Peyer's patch (tissue), 4 donors: ENCODE measurements at regions not wholly inside any gene's neighbourhood (a gene's known extent, or its start where the extent isn't known, plus 50 kb on each side); places are given as distances from the start of the nearest gene placed in this dataset.

Experiments used
- DNase-seq, 3 donors: peaks; one replicate each; pipeline ENCODE4 v3.0.0-alpha.2; 2017 to 2019
- H3K27ac ChIP-seq, 4 donors: fragments of 200-600 bp; sonication (generic); one replicate each; pipeline ENCODE4 v1.5.1; 2016 to 2019
- H3K27me3 ChIP-seq, 2 donors: fragments of 200-600 bp; sonication (generic); one replicate each; pipeline ENCODE4 v1.5.1; 2019
- H3K36me3 ChIP-seq, 3 donors: fragments of 200-600 bp; sonication (generic); one replicate each; pipeline ENCODE4 v1.5.1; 2016 to 2019
- H3K4me1 ChIP-seq, 4 donors: fragments of 200-600 bp; sonication (generic); one replicate each; pipeline ENCODE4 v1.5.1; 2016 to 2019
- H3K4me3 ChIP-seq, 4 donors: fragments of 200-600 bp; sonication (generic); 1 replicate in 3 of 4; 2 replicates in 1 of 4; pipeline ENCODE4 v1.5.1; 2016 to 2019; ENCODE audit warnings: mild to moderate bottlenecking in 1 of 4
- H3K9me3 ChIP-seq, 4 donors: fragments of 200-600 bp; sonication (generic); one replicate each; pipeline ENCODE4 v1.5.1; 2016 to 2019; ENCODE audit warnings: mild to moderate bottlenecking in 1 of 4
- POLR2A ChIP-seq, 2 donors: fragments of 450-650 bp; IDR thresholded peaks; one replicate each; pipeline ENCODE4 v1.5.1; 2017; ENCODE audit warnings: antibody characterized with exemption in 2 of 2, mild to moderate bottlenecking in 2 of 2, moderate library complexity in 2 of 2
- TF ChIP-seq, protein P1 (sequence below), 6 experiments: fragments of 450-650 bp in 4 of 6; fragments of 200-600 bp in 2 of 6; sonication (generic) in 1 of 6; IDR thresholded peaks; one replicate each; pipeline ENCODE4 v1.5.1; 2017 to 2019; ENCODE audit warnings: antibody characterized with exemption in 6 of 6, mild to moderate bottlenecking in 3 of 6, moderate library complexity in 1 of 6

- peak in 1 of 3 donors; percentile 73 for DNase-seq
- Histone ChIP-seq H3K27ac (peak overlapping the region; percentile 81 to 96 (median 89)), H3K36me3 (peaks cover 0 to 20% (median 0%) of the 10 kb centered on the region in 3 donors), H3K9me3 (no peaks in the 10 kb centered on the region), H3K27me3 (no peaks in the 10 kb centered on the region), H3K4me1 (peaks cover 16 to 88% (median 33%) of the 10 kb centered on the region in 4 donors), H3K4me3 (peak overlapping the region; percentile 33 to 71 (median 54))
- TF ChIP-seq, protein P1, sequence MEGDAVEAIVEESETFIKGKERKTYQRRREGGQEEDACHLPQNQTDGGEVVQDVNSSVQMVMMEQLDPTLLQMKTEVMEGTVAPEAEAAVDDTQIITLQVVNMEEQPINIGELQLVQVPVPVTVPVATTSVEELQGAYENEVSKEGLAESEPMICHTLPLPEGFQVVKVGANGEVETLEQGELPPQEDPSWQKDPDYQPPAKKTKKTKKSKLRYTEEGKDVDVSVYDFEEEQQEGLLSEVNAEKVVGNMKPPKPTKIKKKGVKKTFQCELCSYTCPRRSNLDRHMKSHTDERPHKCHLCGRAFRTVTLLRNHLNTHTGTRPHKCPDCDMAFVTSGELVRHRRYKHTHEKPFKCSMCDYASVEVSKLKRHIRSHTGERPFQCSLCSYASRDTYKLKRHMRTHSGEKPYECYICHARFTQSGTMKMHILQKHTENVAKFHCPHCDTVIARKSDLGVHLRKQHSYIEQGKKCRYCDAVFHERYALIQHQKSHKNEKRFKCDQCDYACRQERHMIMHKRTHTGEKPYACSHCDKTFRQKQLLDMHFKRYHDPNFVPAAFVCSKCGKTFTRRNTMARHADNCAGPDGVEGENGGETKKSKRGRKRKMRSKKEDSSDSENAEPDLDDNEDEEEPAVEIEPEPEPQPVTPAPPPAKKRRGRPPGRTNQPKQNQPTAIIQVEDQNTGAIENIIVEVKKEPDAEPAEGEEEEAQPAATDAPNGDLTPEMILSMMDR (IDR thresholded peaks at IDR 0.05), result no peak
- no peak for TF ChIP-seq POLR2A (IDR thresholded peaks at IDR 0.05)
These were observed 95.0 kb downstream of the RFLNA start for GRCh38 chr12:124389725-124390441.

DNA sequence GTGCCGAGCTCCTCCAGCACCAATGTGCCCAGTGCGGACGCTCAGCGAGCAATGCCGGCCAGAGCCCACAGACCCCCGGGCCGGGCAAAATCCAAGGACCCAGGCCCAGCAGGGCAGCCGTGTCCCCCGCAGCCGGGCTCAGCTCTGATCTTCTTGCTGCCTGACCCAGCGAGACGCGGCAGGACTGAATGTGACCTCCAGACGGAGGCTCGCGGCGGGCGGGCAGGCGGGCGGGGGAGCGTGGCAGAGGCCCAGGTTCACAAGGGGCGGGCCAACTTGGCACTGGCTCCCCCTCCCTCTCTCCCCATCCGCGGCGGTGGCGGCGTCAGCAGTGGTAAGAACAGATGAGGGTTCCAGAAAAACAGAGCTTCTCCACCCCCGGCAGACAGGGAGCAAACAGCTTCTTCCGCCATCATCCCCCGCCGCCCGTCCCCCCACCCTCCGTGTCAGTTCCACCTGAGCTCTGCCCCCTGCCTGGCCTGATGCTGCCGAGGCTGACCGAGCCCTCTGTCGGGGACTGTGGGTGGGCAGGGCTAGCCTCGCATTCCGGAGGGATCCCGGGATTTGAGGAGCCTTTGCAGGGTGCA lies 94.3 kb downstream of the RFLNA start:
- Histone ChIP-seq H3K4me1 (peaks cover 16 to 81% (median 33%) of the 10 kb centered on the region in 4 donors), H3K36me3 (peaks cover 0 to 20% (median 0%) of the 10 kb centered on the region in 3 donors)

GRCh38 chr12:124388679-124389137 lies 93.8 kb downstream of the RFLNA start:
- no peaks in the 10 kb centered on the region for H3K9me3 ChIP-seq
- H3K27me3 ChIP-seq, result no peaks in the 10 kb centered on the region
- peak overlapping the region; percentile 81 to 96 (median 89) for H3K27ac ChIP-seq
- TF ChIP-seq, protein P1 (IDR thresholded peaks at IDR 0.05), result peak in 1 of 6 experiments; percentile 19
- TF ChIP-seq POLR2A (IDR thresholded peaks at IDR 0.05), result no peak
- H3K4me1 ChIP-seq, result peaks cover 16 to 76% (median 31%) of the 10 kb centered on the region in 4 donors
- H3K4me3 ChIP-seq, result peak overlapping the region; percentile 33 to 71 (median 54)
- H3K36me3 ChIP-seq, result peaks cover 0 to 24% (median 0%) of the 10 kb centered on the region in 3 donors
- peak in 2 of 3 donors; percentile 78 to 83 for DNase-seq

More for the DNA sequence above, 94.3 kb downstream of the RFLNA start:
- peak; percentile 40 to 66 for TF ChIP-seq POLR2A (IDR thresholded peaks at IDR 0.05)
- TF ChIP-seq, protein P1 (IDR thresholded peaks at IDR 0.05), result peak in 2 of 6 experiments; percentile 4 to 5
- peak; percentile 61 to 92 (median 91) for DNase-seq
- Histone ChIP-seq H3K4me3 (peak overlapping the region; percentile 33 to 71 (median 54)), H3K9me3 (no peaks in the 10 kb centered on the region), H3K27me3 (no peaks in the 10 kb centered on the region), H3K27ac (peak overlapping the region; percentile 81 to 96 (median 89))

DNA sequence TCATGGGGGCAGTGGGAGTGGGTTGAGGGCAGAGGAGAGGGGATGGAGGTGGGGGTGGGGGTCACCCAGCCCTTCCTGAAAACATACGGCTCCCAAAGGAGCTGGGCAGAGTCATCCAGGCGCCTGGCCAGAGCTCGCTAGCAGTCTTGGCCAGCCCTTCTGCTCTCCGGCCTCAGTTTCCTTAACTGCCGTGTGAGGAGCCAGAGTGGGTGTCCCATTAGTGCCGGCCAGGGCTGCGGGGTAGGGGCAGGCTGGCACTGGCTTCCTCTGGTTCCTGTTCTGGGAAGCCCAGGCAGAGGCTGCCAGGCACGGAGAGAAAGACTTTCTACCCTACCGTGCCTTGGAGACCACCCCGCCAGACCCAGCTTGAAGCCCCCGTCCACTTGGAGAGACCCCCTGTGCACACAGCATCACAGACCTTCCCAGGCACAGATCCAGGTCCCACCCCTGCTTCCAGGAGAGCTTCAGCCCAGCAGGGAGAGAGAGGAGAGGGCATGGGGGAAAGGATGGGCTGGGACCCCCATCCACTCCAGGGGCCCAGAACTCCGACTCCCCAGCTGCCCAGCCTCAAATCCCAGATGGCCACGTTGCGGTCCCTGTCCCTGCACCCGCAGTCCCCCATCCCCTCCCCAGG lies 93.3 kb downstream of the RFLNA start:
- Histone ChIP-seq H3K9me3 (no peaks in the 10 kb centered on the region), H3K27ac (peak overlapping the region; percentile 55 to 96 (median 89)), H3K36me3 (peaks cover 0 to 29% (median 0%) of the 10 kb centered on the region in 3 donors), H3K4me3 (peak overlapping the region; percentile 33 to 71 (median 54)), H3K27me3 (no peaks in the 10 kb centered on the region), H3K4me1 (peaks cover 14 to 70% (median 28%) of the 10 kb centered on the region in 4 donors)
- no peak for TF ChIP-seq POLR2A (IDR thresholded peaks at IDR 0.05)
- TF ChIP-seq, protein P1 (IDR thresholded peaks at IDR 0.05), result no peak
- no peak for DNase-seq

DNA sequence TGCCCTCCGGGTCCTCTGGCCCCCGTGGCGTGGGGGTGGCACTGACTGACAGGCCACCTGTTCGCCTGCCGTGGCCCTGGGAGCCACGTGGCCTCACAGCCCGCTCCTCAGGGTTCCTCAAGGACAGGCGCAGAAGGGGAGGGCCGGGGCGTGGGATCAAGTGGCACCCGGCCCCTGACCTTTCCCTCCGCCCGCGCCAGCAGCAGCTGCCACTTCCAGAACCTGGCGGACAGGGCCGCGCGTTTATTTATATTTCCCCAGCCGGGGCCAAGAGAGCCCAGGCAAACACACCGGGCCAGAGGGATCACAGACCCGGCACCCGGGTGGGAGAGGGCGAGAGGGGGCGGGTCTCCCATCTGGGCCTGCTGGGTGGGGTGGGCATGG lies 92.6 kb downstream of the RFLNA start:
- TF ChIP-seq, protein P1 (IDR thresholded peaks at IDR 0.05), result no peak
- TF ChIP-seq POLR2A (IDR thresholded peaks at IDR 0.05), result no peak
- Histone ChIP-seq H3K36me3 (peaks cover 0 to 35% (median 0%) of the 10 kb centered on the region in 3 donors), H3K4me1 (peaks cover 9 to 70% (median 25%) of the 10 kb centered on the region in 4 donors), H3K9me3 (no peaks in the 10 kb centered on the region), H3K27me3 (no peaks in the 10 kb centered on the region), H3K4me3 (peak overlapping the region in 3 of 4 donors; percentile 13 to 71 (median 46)), H3K27ac (peak overlapping the region; percentile 42 to 96 (median 89))
- DNase-seq, result no peak
